22Rv1 (cell line): ENCODE measurements at regions not wholly inside any gene's neighbourhood (a gene's known extent, or its start where the extent isn't known, plus 50 kb on each side); places are given as distances from the start of the nearest gene placed in this dataset.
"Not testable (repeated sequence)": the region's sequence is repeated elsewhere in the genome, so short reads cannot be mapped to it uniquely, and the experiment has no call there.

ENCODE experiments used
- CTCF ChIP-seq: fragments of 450-650 bp; IDR thresholded peaks from 2 replicates; pipeline ENCODE4 v1.5.1; 2017; ENCODE audit warnings: mild to moderate bottlenecking
- ZFX ChIP-seq: fragments of 450-650 bp; IDR thresholded peaks from 2 replicates; pipeline ENCODE4 v1.6.1; 2017; ENCODE audit warnings: antibody characterized with exemption, borderline replicate concordance

GRCh38 chr16:8068225-8068624, 522.1 kb downstream of the TMEM114 start:
- TF ChIP-seq CTCF, ZFX: not testable (repeated sequence)
